A549 (cell line): ENCODE measurements at regions not wholly inside any gene's neighbourhood (a gene's known extent, or its start where the extent isn't known, plus 50 kb on each side); places are given as distances from the start of the nearest gene placed in this dataset.

Source experiments
- HDAC2 ChIP-seq: fragments of 200-600 bp; sonication (generic); IDR thresholded peaks from 2 replicates; pipeline ENCODE4 v1.6.1; 2016
- POLR2A ChIP-seq: IDR thresholded peaks from 2 replicates; pipeline ENCODE4 v1.6.1; 2012; ENCODE audit warnings: mild to moderate bottlenecking, low read length

GRCh38 chr4:29908276-29908675, 811.9 kb upstream of the PCDH7 start:
- TF ChIP-seq POLR2A (no peak), HDAC2 (no peak)
